Heart left ventricle (tissue), 13 donors: ENCODE measurements at regions not wholly inside any gene's neighbourhood (a gene's known extent, or its start where the extent isn't known, plus 50 kb on each side); places are given as distances from the start of the nearest gene placed in this dataset.

ENCODE experiments used
- CTCF ChIP-seq, 12 donors: fragments of 200-600 bp; sonication (generic) in 4 of 12; IDR thresholded peaks; one replicate each; pipeline versions ENCODE4 v1.5.0 to v1.8.0; 2018 to 2022; ENCODE audit warnings: antibody characterized with exemption in 12 of 12, mild to moderate bottlenecking in 5 of 12
- POLR2A ChIP-seq, 2 donors: fragments of 450-650 bp; IDR thresholded peaks; one replicate each; pipeline ENCODE4 v1.6.1; 2017; ENCODE audit warnings: antibody characterized with exemption in 2 of 2, mild to moderate bottlenecking in 2 of 2, moderate library complexity in 2 of 2
- donor health status: ischemic (EF 13 %, LVEDD 7.1; RV severe dilation, severe dysfunction).
- donor health status: DM: no; HTN: yes; CAD: no.
- donor health status: DM: no; HTN: no; CAD: no.
- donor health status: ischemic (EF 25% LVEDD 6.9; RV normal size, moderate dysfunction).
- donor health status: ischemic (EF 25% LVEDD 5.7; RV mildly dilated, moderate dysfunction).
- donor health status: ischemic (EF 35%, LVEDD 5.7; RV mildly dilated, moderate dysfunction).
- donor health status: nonischemic (EF 11% LVEDD 7.7; RV severe dilation, severe dysfunction).
- donor health status: DM: yes; HTN: yes; CAD: no.
- donor health status: PGD.
- donor health status: ischemic (EF 29% LVEDD 5.4; RV normal size, mild dysfunction).
- donor health status: nonischemic (EF 23%, LVEDD 6.1; RV moderate dilation, normal function).

GRCh38 chr16:25374556-25374955, 116.9 kb upstream of the ZKSCAN2 start:
- no peak for TF ChIP-seq CTCF (IDR thresholded peaks at IDR 0.05)
- no peak for TF ChIP-seq POLR2A (IDR thresholded peaks at IDR 0.05)
